Left lobe of liver (tissue), 2 donors: ENCODE measurements at regions not wholly inside any gene's neighbourhood (a gene's known extent, or its start where the extent isn't known, plus 50 kb on each side); places are given as distances from the start of the nearest gene placed in this dataset.
"Not testable (repeated sequence)": the region's sequence is repeated elsewhere in the genome, so short reads cannot be mapped to it uniquely, and the experiment has no call there.

Experiments used
- ATAC-seq: fragments of 200-7000 bp; cut with Tn5 transposase; one replicate; pipeline ENCODE4 v1.9.1; 2020; ENCODE audit warnings: mild to moderate bottlenecking, moderate library complexity
- DNase-seq: peaks from one replicate; pipeline ENCODE4 v3.0.0-alpha.2; 2020; ENCODE audit warnings: low spot score
- donor health status: DM: no; HTN: no; CAD: no; lungs with moderate emphysema.
- donor health status: DM: no; HTN: yes; CAD: no.

- no peak for DNase-seq
- ATAC-seq = no peak
Measured at GRCh38 chr20:28562510-28562898, 2695.0 kb upstream of the DEFB115 start.

GRCh38 chr20:28562899-28563521, 2694.5 kb upstream of the DEFB115 start:
- DNase-seq, ATAC-seq: not testable (repeated sequence)

GRCh38 chr20:28564024-28564423, 2693.4 kb upstream of the DEFB115 start:
- DNase-seq, ATAC-seq: not testable (repeated sequence)

- not testable (repeated sequence) for ATAC-seq
Measured at GRCh38 chr20:28564688-28565463, 2692.6 kb upstream of the DEFB115 start.

GRCh38 chr20:28575991-28576390, 2681.5 kb upstream of the DEFB115 start:
- not testable (repeated sequence) for DNase-seq, ATAC-seq

More at GRCh38 chr20:28564688-28565463, 2692.6 kb upstream of the DEFB115 start:
- DNase-seq = not testable (repeated sequence)

- DNase-seq, ATAC-seq: not testable (repeated sequence)
Measured at GRCh38 chr20:28591680-28592079, 2665.8 kb upstream of the DEFB115 start.

GRCh38 chr20:28593383-28593782, 2664.1 kb upstream of the DEFB115 start:
- DNase-seq, ATAC-seq: not testable (repeated sequence)

- ATAC-seq, DNase-seq: not testable (repeated sequence)
Measured at GRCh38 chr20:28594476-28594875, 2663.0 kb upstream of the DEFB115 start.

GRCh38 chr20:28602006-28602402, 2655.5 kb upstream of the DEFB115 start:
- DNase-seq, ATAC-seq: not testable (repeated sequence)

- ATAC-seq (peak; percentile 99), DNase-seq (peak; percentile 94)
Measured at GRCh38 chr20:28602403-28603217, 2654.9 kb upstream of the DEFB115 start.

- not testable (repeated sequence) for ATAC-seq, DNase-seq
Measured at GRCh38 chr20:28603218-28603577, 2654.3 kb upstream of the DEFB115 start.

- DNase-seq = no peak
- no peak for ATAC-seq
Measured at GRCh38 chr20:28616354-28616753, 2641.1 kb upstream of the DEFB115 start.

GRCh38 chr20:28619956-28620651, 2637.4 kb upstream of the DEFB115 start:
- ATAC-seq, DNase-seq: not testable (repeated sequence)

GRCh38 chr20:28625112-28625511, 2632.4 kb upstream of the DEFB115 start:
- ATAC-seq, DNase-seq: not testable (repeated sequence)

- not testable (repeated sequence) for ATAC-seq, DNase-seq
Measured at GRCh38 chr20:28640831-28641230, 2616.6 kb upstream of the DEFB115 start.
